Adrenal gland (tissue), 5 donors: ENCODE measurements at regions not wholly inside any gene's neighbourhood (a gene's known extent, or its start where the extent isn't known, plus 50 kb on each side); places are given as distances from the start of the nearest gene placed in this dataset.

Experiments used
- POLR2A ChIP-seq, 2 donors: fragments of 450-650 bp; IDR thresholded peaks; one replicate each; pipeline ENCODE4 v1.6.1; 2017; ENCODE audit warnings: antibody characterized with exemption in 2 of 2, mild to moderate bottlenecking in 2 of 2, moderate library complexity in 1 of 2
- TF ChIP-seq, protein P1 (sequence below), 6 experiments: fragments of 450-650 bp in 4 of 6; fragments of 200-600 bp in 2 of 6; sonication (generic) in 1 of 6; IDR thresholded peaks; 1 replicate in 5 of 6; 2 replicates in 1 of 6; pipeline versions ENCODE4 v1.5.1 to v1.8.0; 2016 to 2021; ENCODE audit warnings: antibody characterized with exemption in 6 of 6, mild to moderate bottlenecking in 2 of 6, moderate library complexity in 1 of 6
- donor health status: DM: no; HTN: no; CAD: no.

DNA sequence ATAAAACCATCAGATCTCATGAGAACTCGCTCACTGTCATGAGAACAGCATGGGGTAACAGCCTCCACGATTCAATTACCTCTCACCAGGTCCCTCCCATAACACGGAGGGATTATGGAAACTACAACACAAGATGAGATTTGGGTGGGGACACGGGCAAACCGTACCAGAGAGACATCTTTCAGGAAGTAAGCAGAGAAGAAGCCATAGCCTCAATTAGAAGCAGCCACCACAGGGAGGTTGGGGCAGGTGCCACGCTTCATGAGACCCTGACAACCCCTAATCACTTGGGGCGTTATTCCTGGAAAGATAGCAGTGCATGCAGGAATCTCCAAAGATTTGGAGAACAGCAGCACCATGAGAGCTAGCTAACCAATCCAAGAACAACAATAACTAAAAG lies 52.9 kb upstream of the SIRPG start:
- TF ChIP-seq, protein P1, sequence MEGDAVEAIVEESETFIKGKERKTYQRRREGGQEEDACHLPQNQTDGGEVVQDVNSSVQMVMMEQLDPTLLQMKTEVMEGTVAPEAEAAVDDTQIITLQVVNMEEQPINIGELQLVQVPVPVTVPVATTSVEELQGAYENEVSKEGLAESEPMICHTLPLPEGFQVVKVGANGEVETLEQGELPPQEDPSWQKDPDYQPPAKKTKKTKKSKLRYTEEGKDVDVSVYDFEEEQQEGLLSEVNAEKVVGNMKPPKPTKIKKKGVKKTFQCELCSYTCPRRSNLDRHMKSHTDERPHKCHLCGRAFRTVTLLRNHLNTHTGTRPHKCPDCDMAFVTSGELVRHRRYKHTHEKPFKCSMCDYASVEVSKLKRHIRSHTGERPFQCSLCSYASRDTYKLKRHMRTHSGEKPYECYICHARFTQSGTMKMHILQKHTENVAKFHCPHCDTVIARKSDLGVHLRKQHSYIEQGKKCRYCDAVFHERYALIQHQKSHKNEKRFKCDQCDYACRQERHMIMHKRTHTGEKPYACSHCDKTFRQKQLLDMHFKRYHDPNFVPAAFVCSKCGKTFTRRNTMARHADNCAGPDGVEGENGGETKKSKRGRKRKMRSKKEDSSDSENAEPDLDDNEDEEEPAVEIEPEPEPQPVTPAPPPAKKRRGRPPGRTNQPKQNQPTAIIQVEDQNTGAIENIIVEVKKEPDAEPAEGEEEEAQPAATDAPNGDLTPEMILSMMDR (IDR thresholded peaks at IDR 0.05): no peak
- TF ChIP-seq POLR2A (IDR thresholded peaks at IDR 0.05): no peak
